Brain microvascular endothelial cell (primary cell): ENCODE measurements at regions not wholly inside any gene's neighbourhood (a gene's known extent, or its start where the extent isn't known, plus 50 kb on each side); places are given as distances from the start of the nearest gene placed in this dataset.

ENCODE experiments used
- DNase-seq: peaks from one replicate; pipeline ENCODE4 v3.0.0-alpha.2; 2020
- H3K27ac ChIP-seq: fragments of 250-450 bp; sonication (Bioruptor Pico); 2 replicates; pipeline ENCODE4 v1.5.1; 2020; ENCODE audit warnings: mild to moderate bottlenecking, moderate library complexity
- H3K27me3 ChIP-seq: fragments of 250-450 bp; sonication (Bioruptor Pico); replicated peaks from 2 replicates; pipeline ENCODE4 v1.5.1; 2020; ENCODE audit warnings: mild to moderate bottlenecking
- H3K36me3 ChIP-seq: fragments of 250-450 bp; sonication (Bioruptor Pico); replicated peaks from 2 replicates; pipeline ENCODE4 v1.5.1; 2020; ENCODE audit warnings: mild to moderate bottlenecking
- H3K4me3 ChIP-seq: 2 replicates; pipeline ENCODE4 v1.5.1; 2011; ENCODE audit warnings: low read depth, mild to moderate bottlenecking, control low read depth, low read length, moderate library complexity
- CTCF ChIP-seq: IDR thresholded peaks from 2 replicates; pipeline ENCODE4 v1.5.1; 2011; ENCODE audit warnings: low read depth, mild to moderate bottlenecking, moderate library complexity, low read length, control low read depth, inconsistent platforms; ENCODE audit errors: missing control alignments
- in situ Hi-C: cut with HindIII; loops from 2 replicates; pipeline ENCODE4 v1.10.0; 2017; ENCODE audit warnings: low sequenced_read_pairs, low pct_ligation_motif_present

DNA sequence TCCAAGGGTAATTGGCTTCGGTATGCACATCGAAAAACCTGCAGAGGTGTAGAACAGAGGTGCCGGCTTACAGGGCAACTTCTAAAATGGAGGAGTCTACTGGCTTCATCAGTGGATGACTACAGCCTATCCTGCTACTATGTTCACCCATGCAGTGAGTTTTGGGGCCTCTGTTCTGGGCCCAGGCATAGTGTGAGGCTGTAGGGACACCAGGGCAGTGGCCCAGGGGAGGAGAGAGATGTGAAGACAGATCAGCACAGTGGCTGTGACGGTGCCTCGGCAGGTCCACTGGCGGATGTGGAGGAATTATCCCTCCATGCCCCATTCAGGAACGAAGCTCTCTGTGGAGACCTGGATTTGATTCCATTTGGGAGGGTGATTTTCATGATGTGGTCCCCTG is 235.3 kb upstream of the MKI67 start:
- TF ChIP-seq CTCF, result no peak
- no peak overlapping the region for H3K4me3 ChIP-seq
- DNase-seq, result no peak
- H3K36me3 ChIP-seq, result no peaks in the 10 kb centered on the region
- in situ Hi-C loops, result no loop called here
- no peak overlapping the region for H3K27ac ChIP-seq
- H3K27me3 ChIP-seq, result no peaks in the 10 kb centered on the region

GRCh38 chr10:128362514-128362913 is 236.3 kb upstream of the MKI67 start:
- Histone ChIP-seq H3K36me3 (no peaks in the 10 kb centered on the region), H3K4me3 (no peak overlapping the region), H3K27ac (no peak overlapping the region), H3K27me3 (no peaks in the 10 kb centered on the region)
- no peak for TF ChIP-seq CTCF
- in situ Hi-C loops, result no loop called here
- DNase-seq, result no peak

GRCh38 chr10:128364631-128365030 is 238.4 kb upstream of the MKI67 start:
- DNase-seq, result no peak
- Histone ChIP-seq H3K36me3 (no peaks in the 10 kb centered on the region), H3K4me3 (no peak overlapping the region), H3K27me3 (no peaks in the 10 kb centered on the region), H3K27ac (no peak overlapping the region)
- no peak for TF ChIP-seq CTCF
- in situ Hi-C loops, result no loop called here

- H3K27ac ChIP-seq, result no peak overlapping the region
- H3K36me3 ChIP-seq, result no peaks in the 10 kb centered on the region
- no peak overlapping the region for H3K4me3 ChIP-seq
- no peak for TF ChIP-seq CTCF
- H3K27me3 ChIP-seq, result no peaks in the 10 kb centered on the region
- no peak for DNase-seq
- in situ Hi-C loops, result no loop called here
Measured at GRCh38 chr10:128365156-128365725, 239.0 kb upstream of the MKI67 start.

DNA sequence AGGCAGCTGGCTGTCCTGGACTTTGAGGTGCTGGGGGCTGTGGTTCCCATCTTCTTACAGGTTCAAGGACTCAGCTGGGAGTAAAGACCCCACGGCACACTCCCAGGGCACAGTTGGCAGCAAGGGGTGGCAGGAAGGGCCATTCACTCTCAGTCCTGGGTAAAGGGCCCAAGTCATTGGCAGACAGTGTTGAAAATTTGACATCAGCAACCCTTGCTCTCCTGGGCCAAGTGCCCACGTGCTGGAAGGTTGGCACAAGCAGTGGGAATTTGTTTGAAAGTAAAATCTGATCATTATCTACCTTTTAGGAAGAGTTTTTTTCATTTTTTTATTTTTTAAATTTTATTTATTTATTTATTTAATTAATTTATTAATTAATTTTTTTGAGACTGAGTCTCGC is 241.6 kb upstream of the MKI67 start:
- no peak for DNase-seq
- no peak for TF ChIP-seq CTCF
- Histone ChIP-seq H3K27ac (no peak overlapping the region), H3K4me3 (no peak overlapping the region), H3K27me3 (no peaks in the 10 kb centered on the region), H3K36me3 (no peaks in the 10 kb centered on the region)
- in situ Hi-C loops, result no loop called here

GRCh38 chr10:128369101-128369650 is 243.0 kb upstream of the MKI67 start:
- TF ChIP-seq CTCF, result no peak
- no peaks in the 10 kb centered on the region for H3K27me3 ChIP-seq
- no peak overlapping the region for H3K27ac ChIP-seq
- H3K4me3 ChIP-seq, result no peak overlapping the region
- no peaks in the 10 kb centered on the region for H3K36me3 ChIP-seq
- in situ Hi-C loops, result no loop called here
- DNase-seq, result no peak
